ENCODE measurements at regions not wholly inside any gene's neighbourhood (a gene's known extent, or its start where the extent isn't known, plus 50 kb on each side); places are given as distances from the start of the nearest gene placed in this dataset.

GRCh38 chr2:236369661-236370062 is 105.5 kb upstream of the ASB18 start:
- WGBS, 2 donors: 30 to 61% methylated on average over 14 of the region's 14 CpGs

DNA sequence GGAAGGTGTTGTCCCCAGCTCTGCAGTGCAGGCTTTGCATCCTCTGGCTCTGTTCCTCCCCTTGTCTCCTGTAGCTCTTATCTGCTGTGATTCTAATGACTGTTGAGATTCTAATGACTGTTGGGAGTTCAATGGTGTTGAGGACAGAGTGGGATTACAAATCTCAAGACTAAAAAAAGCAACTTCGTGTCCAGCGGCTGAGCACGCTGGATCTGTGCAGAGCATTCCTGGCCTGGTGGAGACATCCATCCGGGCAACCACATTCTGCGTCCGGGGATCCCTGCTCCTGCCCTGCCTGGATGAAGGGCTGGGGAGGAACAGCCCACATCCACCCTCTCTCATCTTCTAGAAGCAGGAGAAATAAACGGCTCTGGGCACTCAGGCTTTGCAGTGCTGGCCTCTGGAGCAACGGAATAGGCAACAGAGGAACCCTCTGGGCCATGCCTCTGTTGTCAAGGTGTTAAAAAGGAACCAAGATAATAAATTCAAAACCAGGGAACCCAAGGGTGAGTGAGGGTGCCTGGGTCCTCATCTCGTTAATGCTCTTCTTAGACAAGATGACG is 106.7 kb upstream of the ASB18 start:
- Histone ChIP-seq H3K27ac (no peak overlapping the region), H3K36me3 (no peaks in the 10 kb centered on the region), H3K9me3 (no peaks in the 10 kb centered on the region), H3K27me3 (no peaks in the 10 kb centered on the region), H3K4me1 (peaks cover 0 to 25% (median 19%) of the 10 kb centered on the region in 4 donors), H3K4me3 (no peak overlapping the region)
- TF ChIP-seq EP300 (IDR thresholded peaks at IDR 0.05): no peak
- no peak for TF ChIP-seq POLR2AphosphoS5 (IDR thresholded peaks at IDR 0.05)
- TF ChIP-seq POLR2A (IDR thresholded peaks at IDR 0.05): no peak
- TF ChIP-seq CTCF (IDR thresholded peaks at IDR 0.05): no peak
- no peak for DNase-seq
- intact Hi-C loops (cut with DNase I): no loop called here
- 85 to 90% methylated on average over 10 of the region's 10 CpGs for WGBS, 2 donors

More at GRCh38 chr2:236369661-236370062, 105.5 kb upstream of the ASB18 start:
- peaks cover 0 to 27% (median 20%) of the 10 kb centered on the region in 4 donors for H3K4me1 ChIP-seq
- H3K36me3 ChIP-seq: no peaks in the 10 kb centered on the region
- H3K9me3 ChIP-seq: no peaks in the 10 kb centered on the region
- H3K27ac ChIP-seq: no peak overlapping the region
- DNase-seq: no peak
- H3K4me3 ChIP-seq: no peak overlapping the region
- no peak for TF ChIP-seq CTCF (IDR thresholded peaks at IDR 0.05)
- no peak for TF ChIP-seq EP300 (IDR thresholded peaks at IDR 0.05)
- TF ChIP-seq POLR2AphosphoS5 (IDR thresholded peaks at IDR 0.05): no peak
- no peak for TF ChIP-seq POLR2A (IDR thresholded peaks at IDR 0.05)
- intact Hi-C loops (cut with DNase I): no loop called here
- H3K27me3 ChIP-seq: no peaks in the 10 kb centered on the region

- TF ChIP-seq POLR2AphosphoS5 (IDR thresholded peaks at IDR 0.05): no peak
- TF ChIP-seq EP300 (IDR thresholded peaks at IDR 0.05): no peak
- TF ChIP-seq POLR2A (IDR thresholded peaks at IDR 0.05): no peak
- no peak for TF ChIP-seq CTCF (IDR thresholded peaks at IDR 0.05)
- peaks cover 0 to 7% (median under 1%) of the 10 kb centered on the region in 4 donors for H3K9me3 ChIP-seq
- WGBS, 2 donors: 87 to 92% methylated on average over 5 of the region's 5 CpGs
- H3K4me3 ChIP-seq: no peak overlapping the region
- no peaks in the 10 kb centered on the region for H3K36me3 ChIP-seq
- intact Hi-C loops (cut with DNase I): no loop called here
- no peaks in the 10 kb centered on the region for H3K4me1 ChIP-seq
- H3K27ac ChIP-seq: no peak overlapping the region
- DNase-seq: no peak
- H3K27me3 ChIP-seq: no peaks in the 10 kb centered on the region
These were observed 111.8 kb upstream of the ASB18 start for GRCh38 chr2:236375973-236376476.

- Histone ChIP-seq H3K27ac (no peak overlapping the region), H3K27me3 (no peaks in the 10 kb centered on the region), H3K4me1 (no peaks in the 10 kb centered on the region), H3K4me3 (no peak overlapping the region), H3K36me3 (no peaks in the 10 kb centered on the region), H3K9me3 (peaks cover 0 to 9% (median under 1%) of the 10 kb centered on the region in 4 donors)
- no peak for TF ChIP-seq CTCF (IDR thresholded peaks at IDR 0.05)
- TF ChIP-seq POLR2AphosphoS5 (IDR thresholded peaks at IDR 0.05): no peak
- no peak for TF ChIP-seq POLR2A (IDR thresholded peaks at IDR 0.05)
- no peak for TF ChIP-seq EP300 (IDR thresholded peaks at IDR 0.05)
- 43 to 83% methylated on average over 7 of the region's 7 CpGs for WGBS, 2 donors
- intact Hi-C loops (cut with DNase I): no loop called here
- no peak for DNase-seq
These were observed 112.5 kb upstream of the ASB18 start for GRCh38 chr2:236376566-236377244.

Data from sigmoid colon (tissue), 6 donors.